ENCODE measurements at regions not wholly inside any gene's neighbourhood (a gene's known extent, or its start where the extent isn't known, plus 50 kb on each side); places are given as distances from the start of the nearest gene placed in this dataset.
"Not testable (repeated sequence)": the region's sequence is repeated elsewhere in the genome, so short reads cannot be mapped to it uniquely, and the experiment has no call there.

DNA sequence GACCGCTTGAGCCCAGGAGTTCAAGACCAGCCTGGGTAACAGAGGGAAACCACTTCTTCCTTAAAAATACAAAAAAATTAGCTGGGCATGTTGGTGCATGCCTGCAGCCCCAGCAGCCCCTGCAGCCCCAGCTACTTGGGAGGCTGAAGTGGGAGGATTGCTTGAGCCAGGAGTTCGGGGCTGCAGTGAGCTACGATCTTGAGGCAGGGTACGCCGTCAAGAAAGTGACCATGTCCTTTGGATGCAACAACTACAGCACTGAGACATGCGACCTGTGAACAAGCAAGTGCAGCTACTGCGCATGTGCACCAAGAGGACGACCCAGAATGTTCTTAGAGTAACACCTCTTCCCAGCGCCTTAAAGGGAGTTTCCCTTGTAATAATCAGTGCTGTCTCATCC lies 66.6 kb upstream of the ZNF479 start:
- no peaks in the 10 kb centered on the region for H3K27me3 ChIP-seq (replicated peaks; ENCODE audit: control insufficient read depth, insufficient read depth, low read length)
- no peak for DNase-seq (ENCODE audit: low read depth)
- H3K9me3 ChIP-seq (ENCODE audit: control insufficient read depth, low read length): peaks cover 8% of the 10 kb centered on the region
- no peaks in the 10 kb centered on the region for H3K4me1 ChIP-seq (ENCODE audit: control insufficient read depth, insufficient read depth, low read length)
- H3K9ac ChIP-seq (ENCODE audit: low read length): no peak overlapping the region
- no peaks in the 10 kb centered on the region for H3K36me3 ChIP-seq (ENCODE audit: control insufficient read depth, insufficient read depth, low read length, severe bottlenecking)
- no peak overlapping the region for H3K4me3 ChIP-seq (ENCODE audit: low read length)

DNA sequence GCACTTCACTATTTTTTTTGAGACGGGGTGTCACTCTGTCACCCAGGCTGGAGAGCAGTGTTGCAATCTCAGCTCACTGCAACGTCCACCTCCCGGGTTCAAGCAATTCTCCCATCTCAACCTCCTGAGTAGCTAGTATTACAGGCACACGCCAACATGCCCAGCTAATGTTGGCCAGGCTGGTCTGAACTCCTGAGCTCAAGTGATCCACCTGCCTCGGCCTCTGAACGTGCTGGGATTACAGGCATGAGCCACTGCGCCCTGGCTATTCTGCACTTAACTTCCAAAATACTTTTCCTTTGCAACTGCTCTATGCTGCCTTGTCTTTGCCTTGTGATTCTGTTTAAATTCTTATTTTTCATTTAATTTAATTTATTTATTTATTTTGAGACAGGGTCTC lies 67.0 kb upstream of the ZNF479 start:
- H3K36me3 ChIP-seq (ENCODE audit: control insufficient read depth, insufficient read depth, low read length, severe bottlenecking): no peaks in the 10 kb centered on the region
- no peak overlapping the region for H3K4me3 ChIP-seq (ENCODE audit: low read length)
- no peaks in the 10 kb centered on the region for H3K27me3 ChIP-seq (replicated peaks; ENCODE audit: control insufficient read depth, insufficient read depth, low read length)
- H3K4me1 ChIP-seq (ENCODE audit: control insufficient read depth, insufficient read depth, low read length): no peaks in the 10 kb centered on the region
- H3K9ac ChIP-seq (ENCODE audit: low read length): no peak overlapping the region
- H3K9me3 ChIP-seq (ENCODE audit: control insufficient read depth, low read length): peaks cover 8% of the 10 kb centered on the region
- no peak for DNase-seq (ENCODE audit: low read depth)

DNA sequence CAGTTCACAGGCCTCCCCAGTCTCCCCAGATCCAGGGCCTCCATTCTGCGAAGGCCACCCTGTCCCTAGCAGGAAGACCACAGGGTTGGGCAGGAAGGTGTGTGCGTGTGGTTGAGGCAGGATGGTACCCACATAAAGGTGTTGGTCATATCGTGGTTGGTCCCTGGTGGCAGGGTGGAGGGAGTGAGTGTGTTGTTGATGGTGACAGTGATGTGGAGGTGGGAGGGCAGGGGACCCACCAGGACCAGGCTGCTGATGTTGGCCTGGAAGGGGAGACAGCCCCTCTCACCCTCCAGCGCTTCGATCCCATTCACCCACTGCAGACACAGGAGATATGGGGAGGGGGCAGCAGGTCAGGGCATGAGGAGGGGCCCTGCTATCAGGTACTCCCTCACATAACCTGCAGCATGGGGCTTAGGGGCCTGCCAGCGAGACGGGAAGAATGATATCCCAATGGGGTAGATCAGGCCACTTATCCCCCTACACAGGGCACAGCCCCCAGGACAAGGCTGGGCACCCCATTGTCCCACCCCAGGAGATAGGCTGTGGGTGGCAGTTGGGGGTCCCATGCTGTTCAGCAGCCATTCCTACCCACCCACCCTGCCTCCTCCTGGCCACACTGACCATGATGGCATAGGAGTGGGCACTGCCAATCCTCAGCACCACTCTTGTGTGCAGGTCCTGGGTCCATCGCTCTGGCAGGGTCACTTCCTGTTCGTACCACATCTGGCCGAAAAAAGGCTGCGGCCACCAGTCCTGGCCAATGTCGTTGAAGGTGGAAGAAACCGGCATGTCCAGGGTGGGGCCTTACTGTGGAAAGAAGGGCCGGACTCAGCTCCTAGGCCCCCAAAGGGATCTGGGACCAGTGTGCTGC lies 69.0 kb upstream of the ZNF479 start:
- no peak overlapping the region for H3K9ac ChIP-seq (ENCODE audit: low read length)
- no peak for DNase-seq (ENCODE audit: low read depth)
- H3K9me3 ChIP-seq (ENCODE audit: control insufficient read depth, low read length): peaks cover 8% of the 10 kb centered on the region
- no peaks in the 10 kb centered on the region for H3K27me3 ChIP-seq (replicated peaks; ENCODE audit: control insufficient read depth, insufficient read depth, low read length)
- H3K4me1 ChIP-seq (ENCODE audit: control insufficient read depth, insufficient read depth, low read length): no peaks in the 10 kb centered on the region
- H3K4me3 ChIP-seq (ENCODE audit: low read length): no peak overlapping the region
- H3K36me3 ChIP-seq (ENCODE audit: control insufficient read depth, insufficient read depth, low read length, severe bottlenecking): no peaks in the 10 kb centered on the region

DNA sequence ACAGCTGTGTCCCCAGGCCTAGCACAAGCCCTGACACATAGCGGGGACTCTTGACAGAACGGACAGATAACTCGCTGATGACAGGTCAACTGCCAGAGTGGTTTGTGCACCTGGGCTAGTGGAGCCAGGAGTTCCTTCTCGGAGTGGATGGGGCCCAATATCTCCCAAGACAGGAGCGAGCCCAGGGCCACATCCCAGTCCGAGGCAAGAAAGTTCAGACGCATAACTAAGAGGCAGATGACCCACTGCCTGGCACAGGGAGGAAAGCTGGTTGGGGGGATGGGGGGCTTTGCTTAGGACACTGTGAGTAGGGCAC lies 69.6 kb upstream of the ZNF479 start:
- no peaks in the 10 kb centered on the region for H3K4me1 ChIP-seq (ENCODE audit: control insufficient read depth, insufficient read depth, low read length)
- H3K9me3 ChIP-seq (ENCODE audit: control insufficient read depth, low read length): peaks cover 10% of the 10 kb centered on the region
- H3K36me3 ChIP-seq (ENCODE audit: control insufficient read depth, insufficient read depth, low read length, severe bottlenecking): no peaks in the 10 kb centered on the region
- no peak overlapping the region for H3K4me3 ChIP-seq (ENCODE audit: low read length)
- H3K27me3 ChIP-seq (replicated peaks; ENCODE audit: control insufficient read depth, insufficient read depth, low read length): no peaks in the 10 kb centered on the region
- DNase-seq (ENCODE audit: low read depth): no peak
- H3K9ac ChIP-seq (ENCODE audit: low read length): no peak overlapping the region

DNA sequence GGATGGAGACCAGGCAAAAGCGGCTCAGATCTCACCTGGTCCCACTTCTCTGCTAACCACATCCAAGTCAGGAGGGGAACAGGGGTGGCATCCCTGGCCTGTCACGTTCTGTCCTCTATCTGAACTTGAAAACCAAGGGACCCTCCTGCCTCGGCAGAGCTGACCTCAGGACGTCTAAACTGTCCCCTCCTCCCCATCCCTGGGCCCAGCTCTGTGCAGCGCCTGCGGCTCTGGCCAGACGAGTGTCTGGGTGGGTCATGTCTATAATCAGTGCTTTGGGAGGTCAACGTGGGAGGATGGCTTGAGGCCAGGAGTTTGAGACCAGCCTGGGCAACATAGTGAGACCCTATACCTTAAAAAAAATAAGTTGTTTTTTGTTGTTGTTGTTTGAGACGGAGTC lies 70.0 kb upstream of the ZNF479 start:
- no peak overlapping the region for H3K9ac ChIP-seq (ENCODE audit: low read length)
- H3K27me3 ChIP-seq (replicated peaks; ENCODE audit: control insufficient read depth, insufficient read depth, low read length): no peaks in the 10 kb centered on the region
- H3K36me3 ChIP-seq (ENCODE audit: control insufficient read depth, insufficient read depth, low read length, severe bottlenecking): no peaks in the 10 kb centered on the region
- H3K9me3 ChIP-seq (ENCODE audit: control insufficient read depth, low read length): peaks cover 10% of the 10 kb centered on the region
- DNase-seq (ENCODE audit: low read depth): no peak
- no peak overlapping the region for H3K4me3 ChIP-seq (ENCODE audit: low read length)
- no peaks in the 10 kb centered on the region for H3K4me1 ChIP-seq (ENCODE audit: control insufficient read depth, insufficient read depth, low read length)

DNA sequence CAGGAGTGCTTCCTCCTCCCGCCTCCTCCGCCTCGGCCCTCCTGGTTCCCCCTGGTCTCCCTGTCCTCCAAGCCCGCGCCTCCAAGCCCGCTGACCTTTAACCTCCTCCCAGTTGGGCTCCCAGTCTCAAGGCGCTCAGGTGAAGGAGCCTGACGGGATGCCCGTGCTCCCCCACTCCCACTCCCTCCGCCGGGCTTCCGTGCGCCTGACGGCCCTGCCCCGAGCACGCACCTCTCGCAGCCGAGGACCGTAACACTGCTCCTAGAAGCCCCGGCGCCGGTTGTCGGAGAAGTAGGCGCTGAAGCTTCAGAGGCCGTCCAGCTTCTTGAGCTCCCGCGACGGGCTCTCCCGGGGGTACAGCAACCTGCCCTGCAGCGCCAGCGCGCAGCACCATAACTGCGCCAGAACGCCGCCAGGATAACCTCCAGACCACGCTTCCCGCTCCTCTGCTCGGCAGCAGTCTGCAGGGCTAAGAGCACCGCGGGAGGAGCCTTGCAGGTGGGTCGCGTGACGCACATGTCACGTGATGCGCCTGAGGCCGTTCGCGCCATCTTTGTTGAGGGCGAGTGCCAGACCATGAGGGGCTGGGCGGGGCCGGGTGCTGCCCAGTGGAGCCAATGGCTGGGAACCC lies 71.0 kb upstream of the ZNF479 start:
- Histone ChIP-seq H3K4me3 (ENCODE audit: low read length) (no peak overlapping the region), H3K9ac (ENCODE audit: low read length) (no peak overlapping the region), H3K27me3 (replicated peaks; ENCODE audit: control insufficient read depth, insufficient read depth, low read length) (no peaks in the 10 kb centered on the region), H3K4me1 (ENCODE audit: control insufficient read depth, insufficient read depth, low read length) (no peaks in the 10 kb centered on the region), H3K36me3 (ENCODE audit: control insufficient read depth, insufficient read depth, low read length, severe bottlenecking) (no peaks in the 10 kb centered on the region), H3K9me3 (ENCODE audit: control insufficient read depth, low read length) (peaks cover 10% of the 10 kb centered on the region)
- no peak for DNase-seq (ENCODE audit: low read depth)

DNA sequence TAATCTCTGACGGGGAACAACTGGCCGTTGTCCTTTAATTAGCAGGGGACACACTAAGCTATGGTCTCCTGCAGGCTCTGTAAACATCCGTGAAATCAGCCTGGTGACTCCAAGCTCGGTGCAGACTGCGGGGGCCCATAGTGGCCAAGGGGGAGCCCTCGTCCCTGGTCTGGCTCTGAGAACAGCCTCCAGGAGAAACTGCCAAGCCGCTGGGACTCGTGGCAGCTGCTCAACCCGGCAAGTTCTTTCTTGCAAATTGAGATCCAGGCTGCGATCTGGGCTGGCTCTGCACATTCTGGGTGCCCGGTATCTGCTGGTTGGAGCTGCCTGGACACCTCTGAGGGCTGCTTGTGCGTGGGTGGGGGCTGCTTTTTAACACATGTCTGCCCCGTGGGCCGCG lies 71.6 kb upstream of the ZNF479 start:
- H3K4me1 ChIP-seq (ENCODE audit: control insufficient read depth, insufficient read depth, low read length); H3K27me3 ChIP-seq (replicated peaks; ENCODE audit: control insufficient read depth, insufficient read depth, low read length); DNase-seq (ENCODE audit: low read depth); H3K9ac ChIP-seq (ENCODE audit: low read length); H3K9me3 ChIP-seq (ENCODE audit: control insufficient read depth, low read length); H3K4me3 ChIP-seq (ENCODE audit: low read length); H3K36me3 ChIP-seq (ENCODE audit: control insufficient read depth, insufficient read depth, low read length, severe bottlenecking): not testable (repeated sequence)

DNA sequence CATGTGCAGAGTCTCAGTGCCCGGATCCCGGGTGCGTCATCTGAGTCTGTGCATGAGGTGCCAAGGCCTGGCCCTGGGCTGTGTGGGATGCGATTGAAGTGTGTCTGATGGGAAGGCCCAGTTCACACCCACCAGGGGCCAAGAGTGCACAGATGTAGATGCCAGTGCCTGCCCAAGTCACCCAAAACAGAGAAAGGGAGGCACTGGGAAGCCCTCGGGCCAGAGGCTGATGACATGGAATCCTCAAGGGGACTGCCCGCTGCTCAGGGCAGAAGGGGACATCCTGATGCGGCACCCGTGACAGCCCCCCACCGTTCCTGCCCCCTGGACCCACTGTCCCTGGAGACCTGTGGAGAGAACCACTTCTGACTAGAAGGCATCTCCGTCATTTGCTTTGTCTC lies 72.2 kb upstream of the ZNF479 start:
- no peaks in the 10 kb centered on the region for H3K4me1 ChIP-seq (ENCODE audit: control insufficient read depth, insufficient read depth, low read length)
- DNase-seq (ENCODE audit: low read depth): no peak
- H3K4me3 ChIP-seq (ENCODE audit: low read length): no peak overlapping the region
- peaks cover 6% of the 10 kb centered on the region for H3K9me3 ChIP-seq (ENCODE audit: control insufficient read depth, low read length)
- no peaks in the 10 kb centered on the region for H3K36me3 ChIP-seq (ENCODE audit: control insufficient read depth, insufficient read depth, low read length, severe bottlenecking)
- H3K9ac ChIP-seq (ENCODE audit: low read length): no peak overlapping the region
- H3K27me3 ChIP-seq (replicated peaks; ENCODE audit: control insufficient read depth, insufficient read depth, low read length): no peaks in the 10 kb centered on the region

DNA sequence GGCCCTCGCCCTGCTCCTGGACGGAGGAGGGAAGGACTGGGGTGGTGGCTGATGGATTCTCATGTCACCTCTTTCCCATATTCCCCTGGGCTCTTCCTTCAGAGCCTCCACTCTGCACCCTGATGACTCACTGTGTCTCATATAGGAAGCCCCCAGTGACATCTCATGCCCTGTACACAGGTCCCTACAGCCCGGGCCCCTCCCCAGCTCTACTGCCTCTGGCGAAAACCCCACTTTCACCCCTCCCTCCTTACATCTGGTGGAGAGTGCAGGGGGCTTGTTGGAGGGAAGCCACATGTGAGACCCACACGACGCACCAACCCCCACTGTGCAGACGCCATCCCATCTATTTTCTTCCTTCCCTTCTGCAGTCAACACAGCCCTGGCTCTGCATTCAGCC lies 72.8 kb upstream of the ZNF479 start:
- Histone ChIP-seq H3K36me3 (ENCODE audit: control insufficient read depth, insufficient read depth, low read length, severe bottlenecking) (no peaks in the 10 kb centered on the region), H3K9ac (ENCODE audit: low read length) (no peak overlapping the region), H3K4me3 (ENCODE audit: low read length) (no peak overlapping the region), H3K27me3 (replicated peaks; ENCODE audit: control insufficient read depth, insufficient read depth, low read length) (no peaks in the 10 kb centered on the region), H3K9me3 (ENCODE audit: control insufficient read depth, low read length) (peaks cover 6% of the 10 kb centered on the region), H3K4me1 (ENCODE audit: control insufficient read depth, insufficient read depth, low read length) (no peaks in the 10 kb centered on the region)
- DNase-seq (ENCODE audit: low read depth): no peak

DNA sequence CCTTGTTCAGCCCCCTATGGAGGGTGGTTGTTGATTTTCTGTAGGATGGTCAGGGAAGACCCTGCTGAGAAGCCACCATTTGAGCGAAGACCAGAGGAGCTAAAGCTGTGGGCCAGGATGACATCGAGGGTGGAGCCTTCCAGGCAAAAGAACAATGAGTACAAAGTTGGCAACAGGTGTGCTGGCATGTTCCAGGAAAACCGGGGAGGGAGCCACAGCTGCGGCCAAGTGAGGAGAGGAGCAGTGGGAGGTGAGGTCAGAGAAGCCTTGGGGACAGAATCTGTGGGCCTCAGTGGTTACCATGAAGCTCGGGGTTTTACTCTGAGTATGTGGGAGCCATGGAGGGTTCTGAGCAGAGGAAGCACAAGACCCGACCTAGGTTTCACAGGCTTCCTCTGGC lies 75.6 kb upstream of the ZNF479 start:
- peaks cover 5% of the 10 kb centered on the region for H3K9me3 ChIP-seq (ENCODE audit: control insufficient read depth, low read length)
- DNase-seq (ENCODE audit: low read depth): no peak
- no peaks in the 10 kb centered on the region for H3K36me3 ChIP-seq (ENCODE audit: control insufficient read depth, insufficient read depth, low read length, severe bottlenecking)
- H3K4me3 ChIP-seq (ENCODE audit: low read length): no peak overlapping the region
- H3K4me1 ChIP-seq (ENCODE audit: control insufficient read depth, insufficient read depth, low read length): no peaks in the 10 kb centered on the region
- H3K27me3 ChIP-seq (replicated peaks; ENCODE audit: control insufficient read depth, insufficient read depth, low read length): no peaks in the 10 kb centered on the region
- no peak overlapping the region for H3K9ac ChIP-seq (ENCODE audit: low read length)

DNA sequence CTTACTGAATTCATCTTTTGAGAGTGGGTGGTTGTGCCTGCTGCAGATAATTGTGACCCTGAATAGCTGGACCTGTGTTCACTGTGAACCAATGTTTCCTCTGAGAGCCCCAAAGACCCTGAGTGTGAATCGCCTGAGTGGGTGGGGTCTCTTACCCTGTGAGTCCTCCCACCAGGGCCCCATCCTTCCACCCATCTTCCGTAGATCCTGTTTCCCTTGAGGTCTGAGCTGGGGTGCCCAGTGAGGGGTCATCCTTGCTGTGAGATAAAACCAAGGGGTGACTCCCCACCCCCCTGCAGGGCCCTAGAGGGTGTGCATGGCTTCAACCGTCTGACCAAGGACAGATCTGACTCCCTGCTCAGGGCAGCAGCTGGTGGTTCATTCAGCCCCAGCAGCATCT lies 78.0 kb upstream of the ZNF479 start:
- Histone ChIP-seq H3K4me3 (ENCODE audit: low read length) (no peak overlapping the region), H3K4me1 (ENCODE audit: control insufficient read depth, insufficient read depth, low read length) (no peaks in the 10 kb centered on the region), H3K36me3 (ENCODE audit: control insufficient read depth, insufficient read depth, low read length, severe bottlenecking) (no peaks in the 10 kb centered on the region), H3K9ac (ENCODE audit: low read length) (no peak overlapping the region), H3K9me3 (ENCODE audit: control insufficient read depth, low read length) (peaks cover 5% of the 10 kb centered on the region), H3K27me3 (replicated peaks; ENCODE audit: control insufficient read depth, insufficient read depth, low read length) (no peaks in the 10 kb centered on the region)
- no peak for DNase-seq (ENCODE audit: low read depth)

DNA sequence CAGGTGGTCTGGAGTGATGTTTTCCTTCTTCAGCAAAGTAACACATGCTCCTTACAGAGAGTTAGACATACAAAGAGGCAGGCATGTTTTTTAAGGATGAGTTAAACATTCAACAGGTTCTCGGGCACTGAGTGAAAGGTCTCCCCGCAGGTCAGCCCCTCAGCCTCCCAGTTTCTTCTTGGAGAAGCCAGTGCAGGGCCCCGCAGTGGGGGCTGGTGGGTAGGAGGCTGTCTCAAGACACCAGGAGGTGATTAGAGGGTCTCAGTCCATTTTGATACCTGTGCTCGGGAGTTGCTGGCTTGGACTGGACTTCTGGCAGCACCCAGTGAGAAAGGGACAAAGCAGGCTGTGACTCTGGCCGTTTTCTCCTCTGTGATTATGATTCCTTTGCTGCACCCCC lies 78.6 kb upstream of the ZNF479 start:
- Histone ChIP-seq H3K9ac (ENCODE audit: low read length) (no peak overlapping the region), H3K4me3 (ENCODE audit: low read length) (no peak overlapping the region), H3K36me3 (ENCODE audit: control insufficient read depth, insufficient read depth, low read length, severe bottlenecking) (no peaks in the 10 kb centered on the region), H3K27me3 (replicated peaks; ENCODE audit: control insufficient read depth, insufficient read depth, low read length) (no peaks in the 10 kb centered on the region), H3K9me3 (ENCODE audit: control insufficient read depth, low read length) (peaks cover 5% of the 10 kb centered on the region), H3K4me1 (ENCODE audit: control insufficient read depth, insufficient read depth, low read length) (no peaks in the 10 kb centered on the region)
- no peak for DNase-seq (ENCODE audit: low read depth)

Data from adipocyte (in vitro differentiated cells).